CD14-positive monocyte (primary cell): ENCODE measurements at regions not wholly inside any gene's neighbourhood (a gene's known extent, or its start where the extent isn't known, plus 50 kb on each side); places are given as distances from the start of the nearest gene placed in this dataset.

Source experiments
- DNase-seq, 3 donors: peaks; one replicate each; pipeline ENCODE4 v3.0.0-alpha.2; 2011 to 2022
- H2AFZ ChIP-seq: 2 replicates; pipeline ENCODE4 v1.6.0; 2012; ENCODE audit warnings: mild to moderate bottlenecking, low read depth, low read length, inconsistent platforms; ENCODE audit not compliant: insufficient read depth, poor library complexity, severe bottlenecking
- H3K27ac ChIP-seq, 2 donors: 1 replicate in 1 of 2; 2 replicates in 1 of 2; pipeline ENCODE4 v1.5.1; 2012 to 2013; ENCODE audit warnings: low read length in 2 of 2, control low read depth in 1 of 2, inconsistent platforms in 1 of 2, low read depth in 1 of 2, mild to moderate bottlenecking in 1 of 2
- H3K27me3 ChIP-seq, 2 donors: one replicate each; pipeline versions ENCODE4 v1.6.0 to v1.6.1; 2011 to 2013; ENCODE audit warnings: low read length in 2 of 2; ENCODE audit not compliant: control insufficient read depth in 2 of 2, insufficient read depth in 2 of 2
- H3K36me3 ChIP-seq, 2 donors: replicated peaks in 1 of 2; 1 replicate in 1 of 2; 2 replicates in 1 of 2; pipeline versions ENCODE4 v1.5.1 to v1.6.1; 2012 to 2013; ENCODE audit warnings: low read length in 2 of 2, control low read depth in 1 of 2, inconsistent platforms in 1 of 2, mild to moderate bottlenecking in 1 of 2; ENCODE audit not compliant: insufficient read depth in 2 of 2, control insufficient read depth in 1 of 2
- H3K4me1 ChIP-seq, 2 donors: 1 replicate in 1 of 2; 2 replicates in 1 of 2; pipeline versions ENCODE4 v1.5.1 to v1.6.1; 2012 to 2013; ENCODE audit warnings: low read length in 2 of 2, control low read depth in 1 of 2, inconsistent platforms in 1 of 2, mild to moderate bottlenecking in 1 of 2, moderate library complexity in 1 of 2; ENCODE audit not compliant: insufficient read depth in 2 of 2, control insufficient read depth in 1 of 2
- H3K4me2 ChIP-seq: replicated peaks from 2 replicates; pipeline ENCODE3; 2012; ENCODE audit warnings: low read length, moderate library complexity, mild to moderate bottlenecking; ENCODE audit not compliant: poor library complexity, severe bottlenecking; ENCODE audit errors: extremely low read depth
- H3K4me3 ChIP-seq, 3 experiments: fragments of 200-600 bp in 1 of 3; sonication (generic) in 1 of 3; replicated peaks in 1 of 3; 1 replicate in 2 of 3; 2 replicates in 1 of 3; pipeline ENCODE4 v1.5.1; 2011 to 2013; ENCODE audit warnings: low read length in 3 of 3, mild to moderate bottlenecking in 3 of 3, control low read depth in 2 of 3, low read depth in 2 of 3, inconsistent platforms in 1 of 3, moderate library complexity in 1 of 3
- H3K79me2 ChIP-seq: 2 replicates; pipeline ENCODE4 v1.6.0; 2012; ENCODE audit warnings: mild to moderate bottlenecking, control low read depth, inconsistent platforms, low read length, moderate library complexity; ENCODE audit not compliant: insufficient read depth
- H3K9ac ChIP-seq: 2 replicates; pipeline ENCODE4 v1.6.0; 2017; ENCODE audit warnings: low read length, mild to moderate bottlenecking; ENCODE audit not compliant: insufficient read depth, poor library complexity, severe bottlenecking
- H3K9me3 ChIP-seq, 2 donors: replicated peaks in 1 of 2; 1 replicate in 1 of 2; 2 replicates in 1 of 2; pipeline versions ENCODE4 v1.5.1 to v1.6.1; 2012 to 2013; ENCODE audit warnings: low read length in 2 of 2, control low read depth in 1 of 2; ENCODE audit not compliant: control insufficient read depth in 1 of 2, insufficient read depth in 1 of 2
- H4K20me1 ChIP-seq: 2 replicates; pipeline ENCODE4 v1.6.0; 2012; ENCODE audit warnings: mild to moderate bottlenecking, low read length, control low read depth, moderate library complexity; ENCODE audit not compliant: insufficient read depth
- H3K27ac Mint-ChIP-seq, 7 donors: one replicate each; pipeline ENCODE4 v1.8.0; 2020; ENCODE audit warnings: mild to moderate bottlenecking in 7 of 7, mixed read lengths in 7 of 7, moderate library complexity in 6 of 7, inconsistent platforms in 2 of 7
- H3K27me3 Mint-ChIP-seq, 3 donors: one replicate each; pipeline ENCODE4 v1.8.0; 2021 to 2022; ENCODE audit warnings: low read depth in 3 of 3, mild to moderate bottlenecking in 3 of 3, mixed read lengths in 3 of 3, moderate library complexity in 3 of 3, inconsistent platforms in 1 of 3
- H3K36me3 Mint-ChIP-seq, 2 donors: one replicate each; pipeline ENCODE4 v1.8.0; 2020; ENCODE audit warnings: mixed read lengths in 2 of 2, inconsistent platforms in 1 of 2, mild to moderate bottlenecking in 1 of 2
- H3K4me1 Mint-ChIP-seq: one replicate; pipeline ENCODE4 v1.8.0; 2020; ENCODE audit warnings: mild to moderate bottlenecking, mixed read lengths
- H3K4me3 Mint-ChIP-seq, 2 donors: one replicate each; pipeline ENCODE4 v1.8.0; 2020; ENCODE audit warnings: mild to moderate bottlenecking in 2 of 2, mixed read lengths in 2 of 2, moderate library complexity in 1 of 2
- H3K9me3 Mint-ChIP-seq, 7 donors: one replicate each; pipeline ENCODE4 v1.8.0; 2020 to 2022; ENCODE audit warnings: mixed read lengths in 7 of 7, mild to moderate bottlenecking in 6 of 7, moderate library complexity in 6 of 7, inconsistent platforms in 2 of 7
- WGBS: methylation state at CpG from one replicate; pipeline ENCODE4 v1.1.5; 2013; ENCODE audit warnings: missing lambda C conversion rate; ENCODE audit not compliant: insufficient coverage; 5-methylcytosine and 5-hydroxymethylcytosine counted together
- intact Hi-C, 2 donors: fragments of 100-400 bp; cut with micrococcal nuclease; formaldehyde crosslinking; loops; one replicate each; pipeline versions ENCODE4 v1.15.0 to v1.15.1; 2023
- TF ChIP-seq, protein P1 (sequence below): fragments of 200-600 bp; IDR thresholded peaks from one replicate; pipeline ENCODE4 v1.8.0; 2022; ENCODE audit warnings: antibody characterized with exemption, mild to moderate bottlenecking

DNA sequence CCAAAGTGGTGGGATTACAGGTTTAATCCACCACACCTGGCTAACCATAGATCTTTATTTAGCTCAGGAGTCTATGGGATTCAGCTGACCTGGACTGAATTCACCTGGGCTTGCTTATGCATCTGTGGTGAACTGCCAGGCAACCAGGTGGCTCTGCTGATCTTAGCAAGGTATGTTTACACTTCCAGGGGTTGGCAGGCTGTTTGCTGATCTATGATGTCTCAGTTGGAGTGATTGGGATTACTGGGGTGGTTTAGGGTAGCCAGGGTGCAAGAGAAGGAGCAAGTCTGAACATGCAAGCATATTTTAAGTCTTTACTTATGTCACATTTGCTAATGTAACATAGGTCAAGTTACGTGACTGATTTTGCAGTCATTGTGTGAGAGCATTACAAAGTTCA, 63.6 kb upstream of the JAK2 start:
- no peaks in the 10 kb centered on the region for H4K20me1 ChIP-seq
- H3K4me3 Mint-ChIP-seq: no peak overlapping the region
- peaks cover 15 to 22% (median 21%) of the 10 kb centered on the region in 7 donors for H3K9me3 Mint-ChIP-seq
- H3K9me3 ChIP-seq: peaks cover 7 to 17% of the 10 kb centered on the region in 2 donors
- no peaks in the 10 kb centered on the region for H3K79me2 ChIP-seq
- no peak overlapping the region for H3K9ac ChIP-seq
- no peak overlapping the region for H3K4me3 ChIP-seq
- peaks cover 20% of the 10 kb centered on the region for H3K4me1 Mint-ChIP-seq
- H3K27me3 ChIP-seq: no peaks in the 10 kb centered on the region
- no CpG with 5 or more reads among the region's 1 CpG for WGBS
- DNase-seq: no peak
- H3K27ac ChIP-seq: no peak overlapping the region
- no peak overlapping the region for H3K4me2 ChIP-seq
- H3K27me3 Mint-ChIP-seq: peaks cover 0 to 3% (median 0%) of the 10 kb centered on the region in 3 donors
- H3K36me3 Mint-ChIP-seq: peaks cover 2 to 3% of the 10 kb centered on the region in 2 donors
- TF ChIP-seq, protein P1, sequence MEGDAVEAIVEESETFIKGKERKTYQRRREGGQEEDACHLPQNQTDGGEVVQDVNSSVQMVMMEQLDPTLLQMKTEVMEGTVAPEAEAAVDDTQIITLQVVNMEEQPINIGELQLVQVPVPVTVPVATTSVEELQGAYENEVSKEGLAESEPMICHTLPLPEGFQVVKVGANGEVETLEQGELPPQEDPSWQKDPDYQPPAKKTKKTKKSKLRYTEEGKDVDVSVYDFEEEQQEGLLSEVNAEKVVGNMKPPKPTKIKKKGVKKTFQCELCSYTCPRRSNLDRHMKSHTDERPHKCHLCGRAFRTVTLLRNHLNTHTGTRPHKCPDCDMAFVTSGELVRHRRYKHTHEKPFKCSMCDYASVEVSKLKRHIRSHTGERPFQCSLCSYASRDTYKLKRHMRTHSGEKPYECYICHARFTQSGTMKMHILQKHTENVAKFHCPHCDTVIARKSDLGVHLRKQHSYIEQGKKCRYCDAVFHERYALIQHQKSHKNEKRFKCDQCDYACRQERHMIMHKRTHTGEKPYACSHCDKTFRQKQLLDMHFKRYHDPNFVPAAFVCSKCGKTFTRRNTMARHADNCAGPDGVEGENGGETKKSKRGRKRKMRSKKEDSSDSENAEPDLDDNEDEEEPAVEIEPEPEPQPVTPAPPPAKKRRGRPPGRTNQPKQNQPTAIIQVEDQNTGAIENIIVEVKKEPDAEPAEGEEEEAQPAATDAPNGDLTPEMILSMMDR: no peak
- intact Hi-C loops: loop anchor here in 1 of 2 donors (10.0 kb wide), 1 partner anchor 167 kb away; no protein-coding TSS in a partner anchor
- no peaks in the 10 kb centered on the region for H3K36me3 ChIP-seq
- H3K4me1 ChIP-seq: peaks cover 0 to 10% of the 10 kb centered on the region in 2 donors
- H3K27ac Mint-ChIP-seq: no peak overlapping the region
- H2AFZ ChIP-seq: no peak overlapping the region

DNA sequence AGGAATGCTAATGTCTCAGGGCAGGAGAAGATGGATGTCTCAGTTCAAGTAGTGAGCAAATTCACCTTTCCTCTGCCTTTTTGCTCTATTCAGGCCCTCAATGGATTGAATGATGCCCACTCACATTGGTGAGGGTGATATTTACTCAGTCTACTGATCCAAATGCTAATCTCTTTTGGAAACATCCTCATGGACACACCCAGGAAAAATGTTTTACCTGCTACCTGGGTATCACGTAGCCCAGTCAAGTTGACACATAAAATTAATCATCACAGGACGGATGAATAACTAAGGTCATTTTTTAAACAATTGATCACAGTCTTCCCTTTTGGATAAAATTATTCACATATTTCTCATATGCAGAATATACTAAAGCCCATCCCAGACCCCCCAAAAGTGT, 63.0 kb upstream of the JAK2 start:
- H3K4me1 Mint-ChIP-seq: peaks cover 23% of the 10 kb centered on the region
- no peak overlapping the region for H3K27ac Mint-ChIP-seq
- TF ChIP-seq, protein P1: no peak
- intact Hi-C loops: loop anchor here in 1 of 2 donors (10.0 kb wide), 1 partner anchor 167 kb away; no protein-coding TSS in a partner anchor
- H3K4me2 ChIP-seq: no peak overlapping the region
- no peak overlapping the region for H3K4me3 Mint-ChIP-seq
- H4K20me1 ChIP-seq: no peaks in the 10 kb centered on the region
- no peaks in the 10 kb centered on the region for H3K79me2 ChIP-seq
- H3K4me1 ChIP-seq: peaks cover 0 to 10% of the 10 kb centered on the region in 2 donors
- H3K36me3 Mint-ChIP-seq: peaks cover 2 to 3% of the 10 kb centered on the region in 2 donors
- H2AFZ ChIP-seq: no peak overlapping the region
- H3K4me3 ChIP-seq: no peak overlapping the region
- H3K9ac ChIP-seq: no peak overlapping the region
- peaks cover 0 to 3% (median 0%) of the 10 kb centered on the region in 3 donors for H3K27me3 Mint-ChIP-seq
- DNase-seq: no peak
- H3K27me3 ChIP-seq: no peaks in the 10 kb centered on the region
- WGBS: 100% methylated on average over 1 of the region's 2 CpGs
- no peaks in the 10 kb centered on the region for H3K36me3 ChIP-seq
- peaks cover 15 to 22% (median 21%) of the 10 kb centered on the region in 7 donors for H3K9me3 Mint-ChIP-seq
- H3K9me3 ChIP-seq: peaks cover 7 to 17% of the 10 kb centered on the region in 2 donors
- H3K27ac ChIP-seq: no peak overlapping the region
